H9 (cell line): ENCODE measurements at regions not wholly inside any gene's neighbourhood (a gene's known extent, or its start where the extent isn't known, plus 50 kb on each side); places are given as distances from the start of the nearest gene placed in this dataset.

Experiments
- DNase-seq: peaks from one replicate; pipeline ENCODE4 v3.0.0-alpha.2; 2017
- H2AFZ ChIP-seq: one replicate; pipeline ENCODE4 v1.6.1; 2013; ENCODE audit warnings: mild to moderate bottlenecking, low read length, control low read depth, moderate library complexity
- H2AK5ac ChIP-seq: 2 replicates; pipeline ENCODE4 v1.6.1; 2013; ENCODE audit warnings: low read length, control low read depth, mixed read lengths; ENCODE audit not compliant: insufficient read length
- H2BK120ac ChIP-seq: one replicate; pipeline ENCODE4 v1.6.1; 2013; ENCODE audit warnings: low read depth, mild to moderate bottlenecking, low read length, control low read depth, inconsistent platforms; ENCODE audit not compliant: poor library complexity, severe bottlenecking
- H2BK12ac ChIP-seq: 2 replicates; pipeline ENCODE4 v1.6.1; 2013; ENCODE audit warnings: low read length, control low read depth, mixed read lengths, low read depth; ENCODE audit not compliant: insufficient read length
- H2BK15ac ChIP-seq: 2 replicates; pipeline ENCODE4 v1.6.1; 2013; ENCODE audit warnings: low read depth, low read length, control low read depth
- H2BK20ac ChIP-seq: one replicate; pipeline ENCODE4 v1.6.1; 2013; ENCODE audit warnings: low read depth, mild to moderate bottlenecking, low read length, control low read depth, inconsistent platforms; ENCODE audit not compliant: poor library complexity, severe bottlenecking
- H2BK5ac ChIP-seq: 2 replicates; pipeline ENCODE4 v1.6.1; 2013; ENCODE audit warnings: low read length, control low read depth, mixed read lengths; ENCODE audit not compliant: insufficient read length
- H3K14ac ChIP-seq: 2 replicates; pipeline ENCODE4 v1.6.1; 2013; ENCODE audit warnings: low read length, control low read depth; ENCODE audit not compliant: insufficient read depth
- H3K18ac ChIP-seq: 2 replicates; pipeline ENCODE4 v1.6.1; 2013; ENCODE audit warnings: low read depth, mild to moderate bottlenecking, mixed read lengths, low read length, control low read depth; ENCODE audit not compliant: insufficient read length
- H3K23ac ChIP-seq: 2 replicates; pipeline ENCODE4 v1.6.1; 2013; ENCODE audit warnings: low read length, control low read depth, mixed read lengths, low read depth; ENCODE audit not compliant: insufficient read length
- H3K23me2 ChIP-seq: 2 replicates; pipeline ENCODE4 v1.6.1; 2013; ENCODE audit warnings: low read depth, mild to moderate bottlenecking, mixed read lengths, low read length, control low read depth; ENCODE audit not compliant: insufficient read length, poor library complexity, severe bottlenecking
- H3K27ac ChIP-seq: 2 replicates; pipeline ENCODE4 v1.5.1; 2013; ENCODE audit warnings: low read length, control low read depth, mixed read lengths, low read depth; ENCODE audit not compliant: insufficient read length
- H3K27me3 ChIP-seq: 2 replicates; pipeline ENCODE4 v1.6.1; 2013; ENCODE audit warnings: low read length, control low read depth, inconsistent platforms; ENCODE audit not compliant: insufficient read depth
- H3K4ac ChIP-seq: 2 replicates; pipeline ENCODE4 v1.6.1; 2013; ENCODE audit warnings: low read depth, mild to moderate bottlenecking, control low read depth, inconsistent platforms, low read length, moderate library complexity
- H3K4me1 ChIP-seq: 2 replicates; pipeline ENCODE4 v1.6.1; 2013; ENCODE audit warnings: low read length, control low read depth, inconsistent platforms; ENCODE audit not compliant: insufficient read depth
- H3K4me2 ChIP-seq: 2 replicates; pipeline ENCODE4 v1.6.1; 2013; ENCODE audit warnings: low read length, control low read depth, mixed read lengths; ENCODE audit not compliant: insufficient read length, insufficient read depth
- H3K56ac ChIP-seq: 2 replicates; pipeline ENCODE4 v1.6.1; 2013; ENCODE audit warnings: low read depth, mild to moderate bottlenecking, mixed read lengths, low read length, control low read depth; ENCODE audit not compliant: insufficient read length
- H3K79me1 ChIP-seq: 2 replicates; pipeline ENCODE4 v1.6.1; 2013; ENCODE audit warnings: low read depth, mild to moderate bottlenecking, moderate library complexity, low read length, control low read depth, inconsistent platforms; ENCODE audit not compliant: insufficient read depth, poor library complexity, severe bottlenecking
- H3K79me2 ChIP-seq: 2 replicates; pipeline ENCODE4 v1.6.1; 2013; ENCODE audit warnings: low read length, control low read depth, inconsistent platforms; ENCODE audit not compliant: insufficient read depth
- H3K9ac ChIP-seq: 2 replicates; pipeline ENCODE4 v1.6.1; 2013; ENCODE audit warnings: low read length, control low read depth, mixed read lengths; ENCODE audit not compliant: insufficient read length; ENCODE audit errors: extremely low read depth
- H3K9me3 ChIP-seq: one replicate; pipeline ENCODE4 v1.6.1; 2013; ENCODE audit warnings: low read depth, low read length, inconsistent platforms; ENCODE audit not compliant: control insufficient read depth
- H3T11ph ChIP-seq: one replicate; pipeline ENCODE4 v1.6.1; 2013; ENCODE audit warnings: mild to moderate bottlenecking, low read length, control low read depth, inconsistent platforms
- H4K20me1 ChIP-seq: one replicate; pipeline ENCODE4 v1.6.1; 2013; ENCODE audit not compliant: control insufficient read depth, insufficient read length, insufficient read depth
- H4K5ac ChIP-seq: 2 replicates; pipeline ENCODE4 v1.6.1; 2013; ENCODE audit warnings: low read depth, mild to moderate bottlenecking, mixed read lengths, low read length, control low read depth; ENCODE audit not compliant: insufficient read length
- H4K8ac ChIP-seq: replicated peaks from 2 replicates; pipeline ENCODE4 v1.6.1; 2013; ENCODE audit warnings: low read length, control low read depth, mixed read lengths, low read depth; ENCODE audit not compliant: insufficient read length
- H4K91ac ChIP-seq: 2 replicates; pipeline ENCODE4 v1.6.1; 2013; ENCODE audit warnings: low read depth, mild to moderate bottlenecking, moderate library complexity, mixed read lengths, low read length, control low read depth; ENCODE audit not compliant: insufficient read length
- H3K27ac Mint-ChIP-seq, 3 experiments: 2 replicates in 2 of 3; 3 replicates in 1 of 3; pipeline ENCODE4 v1.8.0; 2020 to 2021; ENCODE audit warnings: mixed read lengths in 3 of 3, mild to moderate bottlenecking in 1 of 3, moderate library complexity in 1 of 3
- H3K27me3 Mint-ChIP-seq: 2 replicates; pipeline ENCODE4 v1.8.0; 2021; ENCODE audit warnings: low read depth, mild to moderate bottlenecking, moderate library complexity, mixed read lengths
- H3K36me3 Mint-ChIP-seq, 3 experiments: 2 replicates in 2 of 3; 3 replicates in 1 of 3; pipeline ENCODE4 v1.8.0; 2020 to 2021; ENCODE audit warnings: low read depth in 3 of 3, mixed read lengths in 3 of 3; ENCODE audit not compliant: insufficient read depth in 1 of 3
- H3K4me1 Mint-ChIP-seq, 2 experiments: 2 replicates each; pipeline ENCODE4 v1.8.0; 2020; ENCODE audit warnings: mixed read lengths in 2 of 2
- H3K4me3 Mint-ChIP-seq, 2 experiments: 2 replicates in 1 of 2; 3 replicates in 1 of 2; pipeline ENCODE4 v1.8.0; 2020 to 2021; ENCODE audit warnings: mild to moderate bottlenecking in 2 of 2, mixed read lengths in 2 of 2, moderate library complexity in 1 of 2
- H3K9me3 Mint-ChIP-seq, 2 experiments: 2 replicates in 1 of 2; 3 replicates in 1 of 2; pipeline ENCODE4 v1.8.0; 2020; ENCODE audit warnings: mild to moderate bottlenecking in 2 of 2, mixed read lengths in 2 of 2, moderate library complexity in 1 of 2
- CTCF ChIP-seq: fragments of 200-600 bp; sonication (generic); conservative IDR thresholded peaks from 3 replicates; pipeline ENCODE4 v1.8.0; 2021; ENCODE audit warnings: antibody characterized with exemption, mild to moderate bottlenecking
- WGBS: extraction: QIAGEN DNeasy Blood & Tissue Kit; methylation state at CpG from one replicate; pipeline ENCODE4 v1.1.7; 2013; ENCODE audit warnings: missing lambda C conversion rate, low lambda C conversion rate, mixed read lengths; ENCODE audit not compliant: insufficient read length; ENCODE audit errors: extremely low coverage; 5-methylcytosine and 5-hydroxymethylcytosine counted together

- H3K9me3 Mint-ChIP-seq = no peaks in the 10 kb centered on the region; a peak in 1 of 5 replicates
- H2BK120ac ChIP-seq = no peak overlapping the region
- H3K4me3 Mint-ChIP-seq = no peak overlapping the region
- H3K27me3 ChIP-seq = no peaks in the 10 kb centered on the region
- TF ChIP-seq CTCF = peak; percentile 48; the same call in 2 of the 3 replicates
- no peak overlapping the region for H3K14ac ChIP-seq
- H2BK5ac ChIP-seq = no peak overlapping the region
- H4K8ac ChIP-seq = no peak overlapping the region
- H4K91ac ChIP-seq = no peak overlapping the region
- no peak overlapping the region for H3K23ac ChIP-seq
- no peak overlapping the region for H3K27ac ChIP-seq
- H2BK15ac ChIP-seq = no peak overlapping the region
- no peaks in the 10 kb centered on the region for H3K27me3 Mint-ChIP-seq
- H4K5ac ChIP-seq = no peak overlapping the region
- no peaks in the 10 kb centered on the region for H3K23me2 ChIP-seq
- H3K56ac ChIP-seq = no peak overlapping the region
- no CpG with 5 or more reads among the region's 4 CpGs for WGBS
- no peaks in the 10 kb centered on the region for H3K4me1 ChIP-seq
- H3K9me3 ChIP-seq = no peaks in the 10 kb centered on the region
- no peak overlapping the region for H3K4me2 ChIP-seq
- H3K18ac ChIP-seq = no peak overlapping the region
- no peaks in the 10 kb centered on the region for H3K79me1 ChIP-seq
- no peaks in the 10 kb centered on the region for H3K79me2 ChIP-seq
- no peak overlapping the region for H3T11ph ChIP-seq
- DNase-seq = peak; percentile 39
- H3K36me3 Mint-ChIP-seq = no peaks in the 10 kb centered on the region
- no peak overlapping the region for H3K4ac ChIP-seq
- no peak overlapping the region for H2AFZ ChIP-seq
- H3K27ac Mint-ChIP-seq = no peak overlapping the region
- H3K4me1 Mint-ChIP-seq = no peaks in the 10 kb centered on the region
- H4K20me1 ChIP-seq = no peaks in the 10 kb centered on the region
- H3K9ac ChIP-seq = no peak overlapping the region
- no peak overlapping the region for H2BK20ac ChIP-seq
- H2BK12ac ChIP-seq = no peak overlapping the region
- no peak overlapping the region for H2AK5ac ChIP-seq
Observed at GRCh38 chr11:29005401-29005980, 897.3 kb downstream of the METTL15 start.
